GM06990 (cell line): ENCODE measurements at regions not wholly inside any gene's neighbourhood (a gene's known extent, or its start where the extent isn't known, plus 50 kb on each side); places are given as distances from the start of the nearest gene placed in this dataset.

Experiments
- DNase-seq: peaks from one replicate; pipeline ENCODE4 v3.0.0-alpha.2; 2011; ENCODE audit not compliant: insufficient read length; ENCODE audit errors: extremely low read depth
- H3K27me3 ChIP-seq: replicated peaks from 2 replicates; pipeline ENCODE4 v1.6.0; 2011; ENCODE audit warnings: low read length; ENCODE audit not compliant: control insufficient read depth, insufficient read depth
- H3K36me3 ChIP-seq: 2 replicates; pipeline ENCODE4 v1.5.1; 2011; ENCODE audit warnings: low read length; ENCODE audit not compliant: control insufficient read depth, insufficient read depth
- H3K4me3 ChIP-seq: replicated peaks from 2 replicates; pipeline ENCODE4 v1.5.1; 2011; ENCODE audit warnings: low read depth, mild to moderate bottlenecking, control low read depth, low read length
- TF ChIP-seq, protein P1 (sequence below): IDR thresholded peaks from 2 replicates; pipeline ENCODE4 v1.5.1; 2011; ENCODE audit warnings: low read length, control low read depth, mild to moderate bottlenecking, inconsistent platforms; ENCODE audit not compliant: insufficient read depth, poor library complexity, severe bottlenecking

DNA sequence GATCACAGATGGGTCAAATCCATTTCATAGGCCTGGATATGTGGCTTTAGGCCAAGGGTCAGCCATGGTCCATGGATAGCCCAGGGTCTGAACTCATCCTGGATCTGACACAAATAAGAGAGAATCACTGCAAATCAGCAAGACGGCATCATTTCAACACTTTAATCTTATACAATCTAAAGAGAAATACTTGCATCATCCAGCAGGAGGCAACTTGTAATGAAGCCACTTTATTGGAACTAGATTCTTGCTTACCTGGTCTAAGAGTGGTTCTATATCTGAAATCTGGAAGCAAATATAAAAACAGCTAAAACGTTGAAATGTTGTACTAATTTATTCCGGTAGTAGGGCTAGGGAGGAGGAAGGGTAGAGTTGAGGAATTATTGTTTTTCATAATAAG is 870.1 kb downstream of the JRKL start:
- Histone ChIP-seq H3K4me3 (no peak overlapping the region), H3K36me3 (no peaks in the 10 kb centered on the region), H3K27me3 (no peaks in the 10 kb centered on the region)
- DNase-seq: no peak
- TF ChIP-seq, protein P1, sequence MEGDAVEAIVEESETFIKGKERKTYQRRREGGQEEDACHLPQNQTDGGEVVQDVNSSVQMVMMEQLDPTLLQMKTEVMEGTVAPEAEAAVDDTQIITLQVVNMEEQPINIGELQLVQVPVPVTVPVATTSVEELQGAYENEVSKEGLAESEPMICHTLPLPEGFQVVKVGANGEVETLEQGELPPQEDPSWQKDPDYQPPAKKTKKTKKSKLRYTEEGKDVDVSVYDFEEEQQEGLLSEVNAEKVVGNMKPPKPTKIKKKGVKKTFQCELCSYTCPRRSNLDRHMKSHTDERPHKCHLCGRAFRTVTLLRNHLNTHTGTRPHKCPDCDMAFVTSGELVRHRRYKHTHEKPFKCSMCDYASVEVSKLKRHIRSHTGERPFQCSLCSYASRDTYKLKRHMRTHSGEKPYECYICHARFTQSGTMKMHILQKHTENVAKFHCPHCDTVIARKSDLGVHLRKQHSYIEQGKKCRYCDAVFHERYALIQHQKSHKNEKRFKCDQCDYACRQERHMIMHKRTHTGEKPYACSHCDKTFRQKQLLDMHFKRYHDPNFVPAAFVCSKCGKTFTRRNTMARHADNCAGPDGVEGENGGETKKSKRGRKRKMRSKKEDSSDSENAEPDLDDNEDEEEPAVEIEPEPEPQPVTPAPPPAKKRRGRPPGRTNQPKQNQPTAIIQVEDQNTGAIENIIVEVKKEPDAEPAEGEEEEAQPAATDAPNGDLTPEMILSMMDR: no peak

DNA sequence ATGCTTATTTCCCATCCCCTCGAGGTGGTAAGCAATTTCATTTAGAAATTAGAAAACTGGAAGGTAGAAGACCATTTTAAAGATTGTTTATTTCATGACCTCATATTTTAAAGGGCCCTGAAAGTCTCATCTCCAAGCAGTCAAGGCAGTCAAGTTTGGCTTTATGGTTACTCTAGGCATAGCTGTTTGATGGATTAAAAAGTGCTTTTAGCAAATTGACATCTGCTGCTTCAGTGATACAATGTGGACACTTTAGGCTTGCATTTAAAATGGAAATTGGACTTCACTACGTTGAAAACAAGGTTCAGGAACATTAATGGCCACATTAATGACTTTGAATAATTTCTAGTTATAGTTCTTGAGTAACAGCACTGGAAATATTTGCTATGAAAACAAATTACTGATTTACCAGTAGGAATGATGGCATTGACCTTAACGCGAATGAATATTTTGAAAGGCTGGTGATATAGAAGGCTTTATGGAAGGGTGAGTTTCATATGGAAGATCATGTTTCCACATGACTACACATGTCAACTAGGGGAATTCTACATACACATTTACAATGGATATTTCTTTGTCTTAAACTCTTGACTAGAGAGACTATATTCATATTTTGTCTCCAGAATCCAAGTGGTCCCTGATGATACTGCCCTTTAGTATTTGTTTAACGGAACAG is 873.5 kb downstream of the JRKL start:
- H3K27me3 ChIP-seq: no peaks in the 10 kb centered on the region
- H3K36me3 ChIP-seq: no peaks in the 10 kb centered on the region
- H3K4me3 ChIP-seq: no peak overlapping the region
- no peak for DNase-seq
- TF ChIP-seq, protein P1: no peak

DNA sequence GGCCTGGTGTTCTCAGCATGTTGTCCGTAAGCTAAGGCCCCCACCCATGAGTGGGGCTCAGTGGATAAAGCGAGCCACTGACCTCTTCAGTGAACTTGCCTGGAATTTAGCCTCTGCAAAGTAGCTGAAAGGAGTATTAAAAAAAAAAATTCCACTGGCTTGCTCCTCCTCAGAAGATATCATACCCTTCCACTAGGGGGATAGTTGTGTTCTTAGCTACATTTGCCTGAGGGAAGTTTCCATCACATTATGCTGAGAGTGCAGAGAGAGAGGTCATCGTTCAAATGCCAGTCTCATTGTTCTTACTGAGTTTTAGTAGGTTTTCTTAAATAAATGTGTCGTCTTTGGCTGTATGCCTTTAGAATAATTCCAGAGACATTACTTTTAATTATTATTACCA is 879.7 kb downstream of the JRKL start:
- TF ChIP-seq, protein P1: peak; percentile 31
- no peaks in the 10 kb centered on the region for H3K27me3 ChIP-seq
- H3K36me3 ChIP-seq: no peaks in the 10 kb centered on the region
- H3K4me3 ChIP-seq: no peak overlapping the region
- DNase-seq: no peak

DNA sequence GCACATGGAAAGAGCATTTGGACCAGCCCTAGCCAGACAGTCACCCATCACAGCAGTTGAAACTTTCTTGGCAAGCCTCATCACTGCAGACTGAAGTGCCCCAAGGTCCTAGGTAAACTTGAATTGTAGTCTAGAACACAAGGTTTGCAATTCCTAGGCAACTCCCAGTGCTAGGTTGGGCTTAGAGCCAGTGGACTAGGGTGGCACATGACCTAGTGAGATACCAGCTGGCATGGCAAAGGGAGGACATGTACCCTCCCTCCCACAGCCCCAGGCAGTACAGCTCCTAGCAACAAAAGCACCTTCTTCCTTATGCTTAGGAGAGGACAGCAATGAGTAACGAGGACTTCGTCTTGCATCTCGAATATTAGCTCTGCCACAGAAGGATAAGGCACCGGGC is 889.5 kb downstream of the JRKL start:
- TF ChIP-seq, protein P1: no peak
- Histone ChIP-seq H3K36me3 (no peaks in the 10 kb centered on the region), H3K27me3 (no peaks in the 10 kb centered on the region), H3K4me3 (no peak overlapping the region)
- no peak for DNase-seq

- Histone ChIP-seq H3K4me3 (no peak overlapping the region), H3K27me3 (no peaks in the 10 kb centered on the region), H3K36me3 (no peaks in the 10 kb centered on the region)
- DNase-seq: no peak
- TF ChIP-seq, protein P1: no peak
These were observed 890.5 kb downstream of the JRKL start for GRCh38 chr11:97280347-97280746.

- H3K36me3 ChIP-seq: no peaks in the 10 kb centered on the region
- DNase-seq: no peak
- H3K27me3 ChIP-seq: no peaks in the 10 kb centered on the region
- TF ChIP-seq, protein P1: no peak
- no peak overlapping the region for H3K4me3 ChIP-seq
These were observed 900.0 kb downstream of the JRKL start for GRCh38 chr11:97289823-97290222.
